ENCODE measurements at regions not wholly inside any gene's neighbourhood (a gene's known extent, or its start where the extent isn't known, plus 50 kb on each side); places are given as distances from the start of the nearest gene placed in this dataset.
"Not testable (repeated sequence)": the region's sequence is repeated elsewhere in the genome, so short reads cannot be mapped to it uniquely, and the experiment has no call there.

DNA sequence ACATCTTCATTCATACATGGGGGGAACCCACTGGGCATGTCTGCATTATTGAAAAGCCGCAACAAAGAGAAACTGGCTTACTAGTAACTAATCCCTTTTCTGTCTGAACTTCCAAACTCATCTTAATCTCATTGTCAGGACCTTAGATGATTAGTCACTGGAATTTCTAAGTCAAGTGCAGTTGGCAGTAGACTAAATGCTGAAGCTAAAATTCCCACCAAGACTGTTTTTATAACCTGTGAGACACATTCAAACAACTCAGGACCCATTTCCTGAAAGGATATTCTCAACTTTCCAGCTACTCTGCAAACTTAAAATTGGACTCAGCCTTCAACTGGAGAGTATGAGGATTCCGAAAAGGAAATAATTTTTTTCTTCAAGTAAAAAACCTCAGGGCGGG is 94.8 kb upstream of the SCAF8 start:
- no peak for DNase-seq

DNA sequence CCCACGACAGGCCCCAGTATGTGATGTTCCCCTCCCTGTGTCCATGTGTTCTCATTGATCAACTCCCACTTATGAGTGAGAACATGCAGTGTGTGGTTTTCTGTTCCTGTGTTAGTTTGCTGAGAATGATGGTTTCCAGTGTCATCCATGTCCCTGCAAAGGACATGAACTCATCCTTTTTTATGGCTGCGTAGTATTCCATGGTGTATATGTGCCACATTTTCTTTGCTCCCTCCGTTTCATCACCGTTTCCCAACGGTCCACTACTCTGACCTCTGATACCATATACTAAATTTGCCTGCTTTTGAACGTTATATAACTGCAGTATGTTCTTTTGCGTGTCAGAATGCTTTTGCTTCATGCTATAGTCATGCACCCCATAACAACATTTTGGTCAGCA is 94.0 kb upstream of the SCAF8 start:
- not testable (repeated sequence) for DNase-seq

DNA sequence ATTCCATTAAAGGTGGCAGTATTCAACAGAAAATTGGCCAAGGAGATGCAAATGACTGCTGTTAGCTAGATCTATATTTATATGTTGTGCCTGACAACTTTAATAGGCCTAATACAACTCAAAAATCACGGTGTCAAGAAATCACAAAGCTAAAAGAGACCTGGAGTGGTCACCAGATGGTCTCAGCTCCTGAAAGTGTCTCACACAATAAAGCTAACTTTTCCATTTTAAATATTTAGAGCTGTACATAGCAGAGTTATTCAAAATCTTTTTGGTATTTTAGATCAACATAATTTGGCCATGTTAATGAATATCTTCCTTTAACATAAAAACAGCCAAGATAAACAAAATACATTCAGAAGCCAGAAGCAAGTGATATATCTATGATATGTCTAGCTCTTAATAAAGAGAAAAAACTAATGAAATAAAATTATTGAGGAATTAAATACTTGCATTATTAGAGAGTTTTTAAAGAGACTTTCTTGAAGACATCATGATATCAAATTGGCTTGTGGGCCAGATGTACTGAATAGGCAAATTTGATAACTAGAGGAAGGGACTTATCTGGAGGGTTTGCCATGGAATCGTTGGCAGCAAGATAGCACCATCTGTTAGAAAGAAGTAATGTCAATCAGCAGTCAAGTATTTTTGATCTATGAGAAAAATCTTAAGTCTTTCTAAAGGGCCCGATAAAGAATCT is 84.9 kb upstream of the SCAF8 start:
- DNase-seq, result no peak

DNA sequence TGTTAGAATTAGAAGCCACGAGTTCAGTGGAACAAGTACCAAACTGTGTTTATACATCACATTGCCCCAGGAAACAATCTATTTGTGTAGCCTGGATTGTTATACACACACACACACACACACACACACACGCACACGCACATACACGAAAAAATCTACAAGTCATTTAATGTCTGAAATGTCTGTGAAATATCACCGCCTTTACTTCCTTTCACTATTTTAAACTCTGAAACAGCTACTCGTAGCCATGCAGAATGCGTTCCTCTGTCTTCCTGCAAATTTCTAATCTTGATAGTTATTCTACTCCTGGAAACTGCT is 84.4 kb upstream of the SCAF8 start:
- DNase-seq, result no peak

DNA sequence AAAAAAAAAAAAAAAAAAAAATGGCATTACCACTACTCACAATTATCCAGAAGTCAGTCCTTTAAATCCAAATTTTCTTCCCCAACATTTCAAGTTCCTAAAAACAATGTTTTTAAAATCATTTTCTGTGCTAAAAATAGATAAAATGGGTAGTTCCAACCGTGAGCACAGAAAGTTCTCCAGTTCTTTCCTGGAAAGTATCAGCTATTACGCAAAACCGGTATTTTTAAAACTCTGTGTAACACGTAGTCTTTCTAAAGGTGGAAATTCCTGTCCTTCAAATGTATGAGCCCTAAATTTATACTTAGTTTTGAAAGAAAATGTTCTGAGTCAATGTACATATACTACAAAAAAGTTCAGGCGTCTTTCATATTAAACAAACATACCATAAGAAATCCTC is 83.5 kb upstream of the SCAF8 start:
- DNase-seq, result no peak

DNA sequence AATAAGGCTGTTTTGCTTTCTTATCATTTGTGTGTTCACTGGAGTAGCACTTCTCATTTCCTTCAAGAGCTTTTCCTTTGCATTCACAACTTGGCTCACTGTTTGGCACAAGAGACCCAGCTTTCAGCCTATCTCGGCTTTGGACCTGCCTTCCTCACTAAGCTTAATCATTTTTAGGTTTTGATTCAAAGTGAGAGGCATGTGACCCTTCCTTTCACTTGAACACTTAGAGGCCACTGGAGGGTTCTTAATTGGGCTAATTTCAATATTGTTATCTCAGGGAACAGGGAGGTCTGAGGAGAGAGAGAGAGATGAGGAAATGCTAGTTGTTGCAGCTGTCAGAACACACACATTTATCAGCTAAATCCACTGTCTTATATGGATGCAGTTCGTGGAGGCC is 82.9 kb upstream of the SCAF8 start:
- no peak for DNase-seq

DNA sequence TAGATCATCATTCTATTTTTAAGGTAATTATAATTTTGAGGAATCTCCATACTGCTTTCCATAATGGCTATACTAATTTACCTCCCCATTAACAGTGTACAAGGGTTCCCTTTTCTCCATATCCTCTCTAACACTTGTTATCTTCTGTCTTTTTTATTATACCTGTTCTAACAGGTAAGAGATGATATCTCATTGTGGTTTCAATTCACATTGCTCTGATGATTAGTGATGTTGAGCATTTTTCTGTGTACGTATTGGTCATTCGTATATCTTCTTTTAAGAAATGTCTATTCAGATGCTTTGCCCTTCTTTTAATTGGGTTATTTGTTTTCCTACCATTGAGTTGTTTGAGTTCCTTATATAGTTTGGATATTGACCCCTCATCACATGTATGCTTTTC is 81.6 kb upstream of the SCAF8 start:
- DNase-seq, result no peak

DNA sequence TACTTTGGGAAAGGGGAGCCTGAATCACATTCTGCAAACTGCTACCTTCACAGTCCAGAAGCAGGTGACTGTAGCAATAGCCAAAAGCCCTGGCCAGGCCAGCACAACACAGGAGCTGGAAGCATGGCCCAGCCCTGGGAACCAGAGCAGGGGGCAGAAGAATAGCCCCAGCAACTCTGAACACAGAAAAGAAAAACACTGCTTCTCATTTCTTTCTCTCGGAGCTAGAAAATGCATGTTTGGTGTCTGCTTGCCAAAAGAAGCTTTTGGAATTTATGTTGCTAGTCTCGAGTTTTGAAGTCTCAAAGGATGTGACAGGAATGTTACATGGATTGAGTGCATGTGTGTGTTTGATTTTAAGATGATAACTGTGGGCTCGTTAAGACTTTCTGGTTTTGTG is 79.8 kb upstream of the SCAF8 start:
- DNase-seq, result no peak

DNA sequence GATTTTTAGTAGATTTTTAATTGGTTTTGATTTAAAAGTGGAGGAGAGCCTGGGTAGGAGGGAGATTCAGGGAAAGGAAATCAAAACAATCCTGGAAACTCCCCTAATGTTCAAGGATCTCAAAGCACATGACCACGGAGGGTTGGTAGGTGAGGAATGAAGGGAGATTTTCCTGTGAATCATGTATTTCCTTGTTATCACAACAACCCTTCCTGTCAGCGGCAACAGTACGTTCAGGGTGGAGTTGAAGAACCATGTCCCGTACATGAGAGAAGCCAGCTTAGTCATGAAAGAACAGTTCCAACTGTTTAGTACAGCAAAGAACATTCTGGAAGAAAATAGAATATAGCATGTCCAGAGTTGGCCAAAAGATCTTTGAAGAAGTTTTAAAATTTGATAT is 79.4 kb upstream of the SCAF8 start:
- no peak for DNase-seq

DNA sequence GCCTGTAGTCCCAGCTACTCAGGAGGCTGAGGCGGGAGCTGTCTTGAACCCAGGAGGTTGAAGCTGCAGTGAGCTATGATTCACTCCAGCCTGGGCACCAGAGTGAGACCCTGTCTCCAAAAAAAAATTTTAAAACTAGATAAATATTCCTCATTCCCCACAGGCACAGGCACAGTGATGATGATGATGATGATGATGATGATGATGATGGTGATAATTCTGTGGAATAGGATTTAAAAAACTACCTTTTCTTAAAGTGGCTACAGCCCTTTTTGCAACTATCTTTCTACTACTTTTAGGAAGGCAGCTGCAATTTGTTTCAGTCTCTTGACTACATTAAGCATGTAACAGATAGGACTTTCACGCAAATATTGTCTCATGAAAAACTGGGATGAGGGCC is 76.6 kb upstream of the SCAF8 start:
- DNase-seq, result no peak

DNA sequence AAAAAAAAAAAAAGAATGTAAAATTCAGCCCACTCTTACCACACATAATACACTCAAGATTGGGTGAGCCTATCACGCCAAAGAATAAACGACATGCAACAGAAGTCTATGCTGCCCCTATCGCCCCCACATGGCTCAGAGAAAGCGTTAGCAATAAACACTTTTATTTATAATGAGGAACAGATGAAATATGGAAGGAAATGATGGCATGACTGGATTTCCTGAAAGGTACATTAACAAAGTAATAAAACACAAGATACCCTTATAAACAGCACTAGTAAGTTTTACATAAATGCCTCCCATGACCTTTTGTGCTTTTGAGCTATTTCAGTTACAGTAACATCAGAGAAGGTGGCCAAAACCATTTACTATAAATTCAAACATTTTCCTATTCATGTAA is 71.4 kb upstream of the SCAF8 start:
- DNase-seq, result no peak

DNA sequence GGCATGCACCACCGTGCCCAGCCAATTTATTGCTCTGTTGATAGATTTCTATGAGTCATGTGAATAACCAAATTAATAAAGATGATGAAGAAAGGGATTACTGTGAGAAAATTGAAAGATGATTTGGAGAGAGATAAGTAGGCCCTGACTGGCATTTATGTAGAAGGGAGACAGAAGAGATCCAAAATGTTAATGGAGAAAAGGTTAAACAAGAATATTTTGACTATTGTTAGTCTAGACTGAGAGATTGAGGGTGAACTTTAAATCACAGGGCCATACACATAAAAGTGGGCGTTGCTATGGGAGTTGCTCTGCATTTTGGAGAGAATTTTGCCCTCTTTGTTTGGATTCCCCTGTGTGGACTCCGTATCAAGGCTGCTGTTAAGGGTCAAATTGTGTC is 68.9 kb upstream of the SCAF8 start:
- no peak for DNase-seq

DNA sequence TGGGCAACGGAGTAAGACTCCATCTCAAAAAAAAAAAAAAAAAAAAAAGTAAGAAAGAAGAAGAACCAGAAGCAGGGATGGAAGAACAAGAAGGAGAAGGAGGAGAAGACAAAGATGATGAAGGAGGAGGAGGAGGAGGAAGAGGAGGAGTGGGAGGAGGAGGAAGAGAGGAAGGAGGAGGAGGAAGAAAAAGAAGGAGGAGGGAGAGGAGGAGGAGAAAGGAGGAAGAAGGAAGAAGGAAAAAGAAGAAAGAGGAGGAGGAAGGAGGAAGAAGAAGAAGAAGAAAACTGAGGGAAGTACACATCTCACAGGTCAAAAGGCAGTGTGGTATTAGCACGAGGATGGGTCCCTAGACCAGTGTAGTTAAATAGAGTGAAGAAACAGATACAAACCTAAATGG is 65.1 kb upstream of the SCAF8 start:
- no peak for DNase-seq

DNA sequence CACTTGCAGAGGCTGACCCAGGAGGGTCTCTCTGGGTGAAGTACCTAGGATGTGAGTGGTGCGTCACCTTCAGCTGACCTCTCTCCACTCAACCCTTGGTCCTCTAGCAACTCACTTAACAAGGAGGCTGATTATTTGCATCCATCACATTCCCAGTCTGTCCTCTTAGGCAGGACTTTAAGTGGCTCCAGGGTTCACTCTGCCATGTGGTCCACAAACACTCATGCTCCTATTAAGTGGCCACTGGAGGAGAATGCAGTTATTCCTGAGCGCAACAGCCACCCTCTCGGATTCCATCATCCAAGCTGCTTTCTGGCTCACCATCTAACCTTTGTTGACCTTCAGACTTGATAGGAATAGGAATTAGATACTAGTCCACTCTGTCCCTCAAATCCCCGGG is 61.1 kb upstream of the SCAF8 start:
- DNase-seq, result no peak

DNA sequence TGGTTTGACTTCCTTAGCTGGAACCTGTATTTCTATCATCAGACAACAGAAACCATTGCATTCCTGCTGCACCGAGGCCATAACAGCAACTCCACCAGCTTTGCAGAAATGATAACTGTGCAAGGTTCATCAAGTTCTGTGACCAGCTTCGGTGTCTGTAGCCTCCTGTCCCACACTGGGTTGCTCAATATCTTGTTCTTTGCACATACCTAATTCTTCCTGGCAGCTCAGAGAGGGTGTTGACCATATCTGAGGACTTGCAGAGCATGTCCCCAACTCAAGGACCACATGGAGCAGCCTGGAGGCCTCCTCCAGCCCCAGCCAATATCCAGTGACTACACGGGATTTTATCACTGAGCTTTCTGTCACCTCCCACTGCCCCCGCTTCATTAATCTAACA is 59.3 kb upstream of the SCAF8 start:
- no peak for DNase-seq

DNA sequence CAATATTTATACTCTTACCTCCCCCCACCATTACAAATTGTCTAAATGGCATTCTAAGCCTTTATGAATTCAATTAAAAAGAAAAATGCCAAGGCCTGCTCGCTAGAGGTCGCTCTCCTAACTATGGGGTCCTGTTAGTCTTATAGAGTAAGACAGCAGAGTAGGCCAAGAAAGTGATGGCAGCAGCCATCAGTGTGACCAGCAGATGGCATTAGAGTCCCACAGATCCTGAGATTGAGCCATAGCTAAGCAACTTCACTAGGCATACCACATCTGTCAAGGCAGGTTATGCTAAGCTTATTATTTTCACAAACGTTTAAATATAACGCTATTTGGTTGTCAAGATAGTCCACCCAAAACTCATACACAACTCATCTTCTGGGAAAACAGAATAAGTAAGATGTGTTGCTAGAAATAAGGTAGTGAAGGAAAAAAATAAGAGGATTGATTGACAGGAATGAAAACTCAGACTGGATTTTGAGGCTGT is 57.6 kb upstream of the SCAF8 start:
- DNase-seq, result peak; percentile 44 to 92 (median 76)

DNA sequence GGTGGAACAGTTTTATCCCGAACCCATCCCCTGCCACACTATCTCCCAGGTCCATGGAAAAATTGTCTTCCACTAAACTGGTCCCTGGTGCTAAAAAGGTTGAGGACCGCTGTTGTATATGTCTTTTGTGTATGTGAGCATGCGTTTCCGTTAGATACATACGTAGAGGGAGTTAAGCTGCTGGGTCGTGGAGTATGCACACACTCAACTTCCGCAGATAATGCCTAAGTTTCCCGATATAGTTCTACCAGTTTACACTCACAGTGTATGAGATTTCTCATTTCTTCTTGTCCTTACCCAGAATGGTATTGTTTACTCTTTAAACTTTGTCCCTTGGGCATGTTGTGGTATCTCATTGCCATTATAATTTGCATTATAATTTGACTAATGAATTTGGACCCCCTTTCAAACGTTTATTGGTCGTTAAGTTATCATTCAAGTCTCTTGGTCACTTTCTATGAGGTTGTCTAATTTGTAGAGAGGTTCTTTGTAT is 50.5 kb upstream of the SCAF8 start:
- no peak for DNase-seq

All from T-helper 2 cell (primary cell).